PC-3 (cell line): ENCODE measurements at regions not wholly inside any gene's neighbourhood (a gene's known extent, or its start where the extent isn't known, plus 50 kb on each side); places are given as distances from the start of the nearest gene placed in this dataset.

Experiments
- EZH2phosphoT487 ChIP-seq: fragments of 300-600 bp; sonication (generic); IDR thresholded peaks from 2 replicates; pipeline ENCODE4 v1.6.1; 2018; ENCODE audit warnings: mild to moderate bottlenecking, antibody characterized with exemption, low read length, borderline replicate concordance
- TF ChIP-seq, protein P1 (sequence below): fragments of 300-600 bp; sonication (generic); conservative IDR thresholded peaks from 2 replicates; pipeline ENCODE4 v1.5.1; 2017; ENCODE audit warnings: antibody characterized with exemption, low read depth, mild to moderate bottlenecking, low read length

DNA sequence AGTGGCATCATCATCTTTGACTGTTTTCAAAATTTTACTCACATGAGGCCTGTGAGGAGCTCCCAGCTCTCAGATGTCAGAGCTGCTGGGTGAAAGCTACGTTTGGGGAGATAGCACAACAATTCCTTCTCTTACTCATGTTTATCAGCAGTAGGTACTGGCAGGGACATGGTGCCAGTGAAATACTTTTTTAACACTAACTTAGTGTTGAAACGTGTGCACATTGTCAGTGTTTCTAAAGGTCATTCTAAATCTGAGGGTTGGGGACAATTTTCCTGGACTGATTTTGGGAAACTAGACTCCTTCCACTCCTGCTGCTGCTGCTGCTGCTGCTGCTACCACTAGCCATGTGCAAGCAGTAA lies 487.4 kb downstream of the PDCD6IP start:
- TF ChIP-seq, protein P1, sequence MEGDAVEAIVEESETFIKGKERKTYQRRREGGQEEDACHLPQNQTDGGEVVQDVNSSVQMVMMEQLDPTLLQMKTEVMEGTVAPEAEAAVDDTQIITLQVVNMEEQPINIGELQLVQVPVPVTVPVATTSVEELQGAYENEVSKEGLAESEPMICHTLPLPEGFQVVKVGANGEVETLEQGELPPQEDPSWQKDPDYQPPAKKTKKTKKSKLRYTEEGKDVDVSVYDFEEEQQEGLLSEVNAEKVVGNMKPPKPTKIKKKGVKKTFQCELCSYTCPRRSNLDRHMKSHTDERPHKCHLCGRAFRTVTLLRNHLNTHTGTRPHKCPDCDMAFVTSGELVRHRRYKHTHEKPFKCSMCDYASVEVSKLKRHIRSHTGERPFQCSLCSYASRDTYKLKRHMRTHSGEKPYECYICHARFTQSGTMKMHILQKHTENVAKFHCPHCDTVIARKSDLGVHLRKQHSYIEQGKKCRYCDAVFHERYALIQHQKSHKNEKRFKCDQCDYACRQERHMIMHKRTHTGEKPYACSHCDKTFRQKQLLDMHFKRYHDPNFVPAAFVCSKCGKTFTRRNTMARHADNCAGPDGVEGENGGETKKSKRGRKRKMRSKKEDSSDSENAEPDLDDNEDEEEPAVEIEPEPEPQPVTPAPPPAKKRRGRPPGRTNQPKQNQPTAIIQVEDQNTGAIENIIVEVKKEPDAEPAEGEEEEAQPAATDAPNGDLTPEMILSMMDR = no peak
- TF ChIP-seq EZH2phosphoT487 = no peak
